ENCODE measurements at regions not wholly inside any gene's neighbourhood (a gene's known extent, or its start where the extent isn't known, plus 50 kb on each side); places are given as distances from the start of the nearest gene placed in this dataset.

GRCh38 chr9:28365728-28366127, 792.4 kb upstream of the C9orf72 start:
- Mint-ChIP-seq H3K4me3 (ENCODE audit: unreplicated experiment) (no peak overlapping the region), H3K36me3 (ENCODE audit: unreplicated experiment) (no peaks in the 10 kb centered on the region), H3K4me1 (ENCODE audit: low read depth, unreplicated experiment) (peaks cover 8% of the 10 kb centered on the region), H3K27ac (ENCODE audit: unreplicated experiment) (no peak overlapping the region), H3K27me3 (ENCODE audit: unreplicated experiment) (no peaks in the 10 kb centered on the region), H3K9me3 (ENCODE audit: unreplicated experiment) (peaks cover 2% of the 10 kb centered on the region)
- DNase-seq = no peak
- no peak for TF ChIP-seq CTCF (IDR thresholded peaks at IDR 0.05; ENCODE audit: partially characterized antibody, unreplicated experiment)

GRCh38 chr9:28378231-28378630, 805.0 kb upstream of the C9orf72 start:
- Mint-ChIP-seq H3K27me3 (ENCODE audit: unreplicated experiment) (peaks cover 4% of the 10 kb centered on the region), H3K9me3 (ENCODE audit: unreplicated experiment) (no peaks in the 10 kb centered on the region), H3K27ac (ENCODE audit: unreplicated experiment) (no peak overlapping the region), H3K4me3 (ENCODE audit: unreplicated experiment) (no peak overlapping the region), H3K36me3 (ENCODE audit: unreplicated experiment) (no peaks in the 10 kb centered on the region), H3K4me1 (ENCODE audit: low read depth, unreplicated experiment) (no peaks in the 10 kb centered on the region)
- TF ChIP-seq CTCF (IDR thresholded peaks at IDR 0.05; ENCODE audit: partially characterized antibody, unreplicated experiment) = no peak
- DNase-seq = no peak

- H3K36me3 Mint-ChIP-seq (ENCODE audit: unreplicated experiment) = no peaks in the 10 kb centered on the region
- no peak overlapping the region for H3K27ac Mint-ChIP-seq (ENCODE audit: unreplicated experiment)
- H3K9me3 Mint-ChIP-seq (ENCODE audit: unreplicated experiment) = no peaks in the 10 kb centered on the region
- no peak overlapping the region for H3K4me3 Mint-ChIP-seq (ENCODE audit: unreplicated experiment)
- no peaks in the 10 kb centered on the region for H3K4me1 Mint-ChIP-seq (ENCODE audit: low read depth, unreplicated experiment)
- TF ChIP-seq CTCF (IDR thresholded peaks at IDR 0.05; ENCODE audit: partially characterized antibody, unreplicated experiment) = no peak
- peaks cover 4% of the 10 kb centered on the region for H3K27me3 Mint-ChIP-seq (ENCODE audit: unreplicated experiment)
- no peak for DNase-seq
Measured at GRCh38 chr9:28379082-28379481, 805.8 kb upstream of the C9orf72 start.

GRCh38 chr9:28389411-28389810, 816.1 kb upstream of the C9orf72 start:
- peaks cover 3% of the 10 kb centered on the region for H3K27me3 Mint-ChIP-seq (ENCODE audit: unreplicated experiment)
- no peak for DNase-seq
- H3K9me3 Mint-ChIP-seq (ENCODE audit: unreplicated experiment) = no peaks in the 10 kb centered on the region
- H3K36me3 Mint-ChIP-seq (ENCODE audit: unreplicated experiment) = no peaks in the 10 kb centered on the region
- no peak overlapping the region for H3K27ac Mint-ChIP-seq (ENCODE audit: unreplicated experiment)
- H3K4me3 Mint-ChIP-seq (ENCODE audit: unreplicated experiment) = no peak overlapping the region
- H3K4me1 Mint-ChIP-seq (ENCODE audit: low read depth, unreplicated experiment) = no peaks in the 10 kb centered on the region
- no peak for TF ChIP-seq CTCF (IDR thresholded peaks at IDR 0.05; ENCODE audit: partially characterized antibody, unreplicated experiment)

GRCh38 chr9:28394774-28395173, 821.5 kb upstream of the C9orf72 start:
- no peak for DNase-seq
- Mint-ChIP-seq H3K27me3 (ENCODE audit: unreplicated experiment) (no peaks in the 10 kb centered on the region), H3K4me3 (ENCODE audit: unreplicated experiment) (no peak overlapping the region), H3K4me1 (ENCODE audit: low read depth, unreplicated experiment) (no peaks in the 10 kb centered on the region), H3K36me3 (ENCODE audit: unreplicated experiment) (no peaks in the 10 kb centered on the region), H3K9me3 (ENCODE audit: unreplicated experiment) (no peaks in the 10 kb centered on the region), H3K27ac (ENCODE audit: unreplicated experiment) (no peak overlapping the region)
- TF ChIP-seq CTCF (IDR thresholded peaks at IDR 0.05; ENCODE audit: partially characterized antibody, unreplicated experiment) = no peak
